HEK293 (cell line): ENCODE measurements at regions not wholly inside any gene's neighbourhood (a gene's known extent, or its start where the extent isn't known, plus 50 kb on each side); places are given as distances from the start of the nearest gene placed in this dataset.

Experiments
- CTCF ChIA-PET: fragments of 350-600 bp; formaldehyde crosslinking; extraction: SDS; loops from one replicate; lab custom pipeline; 2021; ENCODE audit warnings: antibody characterized with exemption; lab: Yijun Ruan, JAX
- POLR2A ChIA-PET: fragments of 300-600 bp; formaldehyde crosslinking; extraction: SDS; loops from one replicate; lab custom pipeline; 2020; ENCODE audit warnings: antibody characterized with exemption, inconsistent platforms; lab: Yijun Ruan, JAX
- H3K27ac ChIP-seq: fragments of 200-500 bp; sonication (Bioruptor generic); 2 replicates; pipeline ENCODE4 v1.5.1; 2014; ENCODE audit warnings: low read depth, low read length, control low read depth, inconsistent platforms; ENCODE audit errors: extremely low read depth
- H3K36me3 ChIP-seq, 2 experiments: fragments of 200-500 bp in 1 of 2; sonication (Bioruptor generic) in 1 of 2; 1 replicate in 1 of 2; 2 replicates in 1 of 2; pipeline ENCODE4 v1.5.1; 2014 to 2017; ENCODE audit warnings: inconsistent platforms in 2 of 2, low read length in 2 of 2; ENCODE audit not compliant: control insufficient read depth in 2 of 2, insufficient read depth in 1 of 2
- H3K4me1 ChIP-seq: fragments of 200-500 bp; sonication (Bioruptor generic); 2 replicates; pipeline ENCODE4 v1.5.1; 2014; ENCODE audit warnings: mild to moderate bottlenecking, low read length, inconsistent platforms; ENCODE audit not compliant: control insufficient read depth, insufficient read depth
- H3K4me3 ChIP-seq: 2 replicates; pipeline ENCODE4 v1.5.1; 2011; ENCODE audit warnings: low read depth, mild to moderate bottlenecking, control low read depth, low read length, moderate library complexity
- H3K9me3 ChIP-seq: fragments of 200-500 bp; sonication (Bioruptor generic); 2 replicates; pipeline ENCODE4 v1.5.1; 2014; ENCODE audit warnings: low read depth, low read length, inconsistent platforms; ENCODE audit not compliant: control insufficient read depth, insufficient read depth
- BCL6B ChIP-seq: fragments of 450-650 bp; formaldehyde crosslinking; IDR thresholded peaks from 2 replicates; pipeline ENCODE4 v1.5.1; 2017; ENCODE audit warnings: missing biosample characterization, missing genetic modification characterization
- GLI2 ChIP-seq: fragments of 450-650 bp; formaldehyde crosslinking; IDR thresholded peaks from 2 replicates; pipeline ENCODE4; 2017; ENCODE audit warnings: missing biosample characterization, missing genetic modification characterization, low read depth, borderline replicate concordance
- RBAK ChIP-seq: fragments of 450-650 bp; formaldehyde crosslinking; IDR thresholded peaks from 2 replicates; pipeline ENCODE4 v1.5.1; 2016; ENCODE audit warnings: missing biosample characterization, missing genetic modification characterization
- SP7 ChIP-seq: fragments of 450-650 bp; formaldehyde crosslinking; IDR thresholded peaks from 2 replicates; pipeline ENCODE4 v1.5.1; 2016; ENCODE audit warnings: missing biosample characterization, missing genetic modification characterization
- TRIM28 ChIP-seq: IDR thresholded peaks from 2 replicates; pipeline ENCODE4 v1.6.1; 2011; ENCODE audit warnings: low read length, control low read depth, borderline replicate concordance
- ZNF157 ChIP-seq: fragments of 450-650 bp; formaldehyde crosslinking; IDR thresholded peaks from 2 replicates; pipeline ENCODE4 v1.5.1; 2016; ENCODE audit warnings: missing biosample characterization, missing genetic modification characterization
- ZNF221 ChIP-seq: fragments of 450-650 bp; formaldehyde crosslinking; IDR thresholded peaks from 2 replicates; pipeline ENCODE4 v1.5.1; 2017; ENCODE audit warnings: missing biosample characterization, missing genetic modification characterization, borderline replicate concordance
- ZNF223 ChIP-seq: fragments of 450-650 bp; formaldehyde crosslinking; IDR thresholded peaks from 2 replicates; pipeline ENCODE4 v1.5.1; 2016; ENCODE audit warnings: missing biosample characterization, missing genetic modification characterization
- ZNF26 ChIP-seq: fragments of 450-650 bp; formaldehyde crosslinking; IDR thresholded peaks from 2 replicates; pipeline ENCODE4 v1.5.1; 2016; ENCODE audit warnings: missing biosample characterization, missing genetic modification characterization
- ZNF266 ChIP-seq: fragments of 450-650 bp; formaldehyde crosslinking; IDR thresholded peaks from 2 replicates; pipeline ENCODE4 v1.5.1; 2016; ENCODE audit warnings: missing biosample characterization, missing genetic modification characterization, low read depth
- ZNF302 ChIP-seq: fragments of 450-650 bp; formaldehyde crosslinking; IDR thresholded peaks from 2 replicates; pipeline ENCODE4 v1.5.1; 2016; ENCODE audit warnings: missing biosample characterization, missing genetic modification characterization, low read depth
- ZNF324 ChIP-seq: fragments of 450-650 bp; formaldehyde crosslinking; IDR thresholded peaks from 2 replicates; pipeline ENCODE4 v1.5.1; 2016; ENCODE audit warnings: missing biosample characterization, missing genetic modification characterization
- ZNF518A ChIP-seq: fragments of 450-650 bp; formaldehyde crosslinking; conservative IDR thresholded peaks from 2 replicates; pipeline ENCODE4 v1.5.1; 2016; ENCODE audit warnings: low read depth, missing biosample characterization, missing genetic modification characterization
- ZNF555 ChIP-seq: fragments of 450-650 bp; formaldehyde crosslinking; conservative IDR thresholded peaks from 2 replicates; pipeline ENCODE4 v1.5.1; 2017; ENCODE audit warnings: missing biosample characterization, mild to moderate bottlenecking, missing genetic modification characterization, inconsistent platforms
- ZNF561 ChIP-seq: fragments of 450-650 bp; IDR thresholded peaks from 2 replicates; pipeline ENCODE4 v1.5.1; 2018; ENCODE audit warnings: missing biosample characterization, missing genetic modification characterization, borderline replicate concordance
- ZNF623 ChIP-seq: fragments of 450-650 bp; formaldehyde crosslinking; IDR thresholded peaks from 2 replicates; pipeline ENCODE4 v1.5.1; 2016; ENCODE audit warnings: missing biosample characterization, missing genetic modification characterization
- ZNF785 ChIP-seq: fragments of 450-650 bp; formaldehyde crosslinking; IDR thresholded peaks from 2 replicates; pipeline ENCODE4 v1.5.1; 2016; ENCODE audit warnings: missing biosample characterization, missing genetic modification characterization
- ZSCAN23 ChIP-seq: fragments of 450-650 bp; formaldehyde crosslinking; IDR thresholded peaks from 2 replicates; pipeline ENCODE4 v1.5.1; 2016; ENCODE audit warnings: missing biosample characterization, missing genetic modification characterization
- TF ChIP-seq, protein P1 (sequence below): fragments of 450-650 bp; formaldehyde crosslinking; IDR thresholded peaks from 2 replicates; pipeline ENCODE4 v1.5.1; 2016; ENCODE audit warnings: missing biosample characterization, missing genetic modification characterization
- TF ChIP-seq, protein P2 (sequence below): fragments of 450-650 bp; formaldehyde crosslinking; optimal IDR thresholded peaks from 2 replicates; pipeline ENCODE3; 2016; ENCODE audit warnings: missing biosample characterization, mild to moderate bottlenecking, missing genetic modification characterization

DNA sequence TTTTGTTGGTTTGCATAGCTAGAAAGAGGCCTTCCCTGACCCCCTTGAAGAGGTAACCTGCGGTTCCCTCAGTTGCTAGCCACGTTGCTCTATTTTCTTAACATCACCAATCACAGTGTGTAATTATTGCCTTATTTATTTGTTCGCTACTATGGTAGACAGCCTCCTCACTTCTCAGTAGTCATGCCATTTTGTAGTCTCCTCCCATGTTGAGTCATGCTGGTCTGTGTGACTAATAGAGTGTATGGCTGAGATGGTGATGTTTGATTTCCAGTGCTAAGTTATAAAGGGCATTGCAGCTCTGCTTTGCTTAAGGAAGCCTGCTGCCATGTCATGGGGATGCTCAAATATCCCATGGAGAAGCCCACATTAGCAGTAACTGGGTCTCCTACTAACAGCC, 236.6 kb upstream of the CHD6 start (continued):
- TF ChIP-seq ZNF518A (tag by site-specific recombination) (no peak), TRIM28 (no peak), ZNF221 (tag by site-specific recombination) (no peak), ZNF324 (no peak), RBAK (tag by site-specific recombination) (no peak), BCL6B (tag by site-specific recombination) (no peak), ZNF561 (tag by site-specific recombination) (no peak), ZNF623 (tag by site-specific recombination) (no peak), ZNF157 (tag by site-specific recombination) (no peak)
- TF ChIP-seq, all 188 proteins: peak for 0

DNA sequence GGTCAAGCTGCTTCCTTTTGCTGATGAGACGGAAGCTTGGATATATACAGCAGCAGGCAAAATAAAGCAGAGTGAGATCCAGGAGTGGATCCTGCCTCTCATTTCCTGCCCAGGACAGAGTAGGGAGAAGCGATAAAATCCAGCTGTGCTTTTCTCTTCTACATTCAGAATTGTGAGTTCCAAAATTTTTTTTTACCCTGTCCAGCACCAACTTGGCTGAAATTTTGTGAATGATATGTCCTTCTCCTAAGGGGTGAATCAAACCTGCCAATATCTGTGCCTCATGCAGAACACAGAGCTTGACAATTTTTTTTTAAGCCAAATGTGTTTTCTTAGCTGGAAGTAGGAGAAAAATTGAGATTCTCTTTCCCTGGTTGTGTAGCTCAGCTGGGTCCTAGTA, 235.6 kb upstream of the CHD6 start:
- H3K36me3 ChIP-seq = no peaks in the 10 kb centered on the region
- POLR2A ChIA-PET = interaction anchor here (1.2 kb wide), 1 partner anchor 18 kb away, joined by 3 read pairs; no protein-coding TSS in a partner anchor
- no peak overlapping the region for H3K27ac ChIP-seq
- H3K4me3 ChIP-seq = no peak overlapping the region
- H3K4me1 ChIP-seq = no peaks in the 10 kb centered on the region
- TF ChIP-seq SP7 (tag by site-specific recombination) = no peak
- no peak for TF ChIP-seq GLI2 (tag by site-specific recombination)
- H3K9me3 ChIP-seq = no peaks in the 10 kb centered on the region
- CTCF ChIA-PET = interaction anchor here (0.7 to 1.1 kb wide), 4 partner anchors 28 to 1555 kb away, joined by 3 to 4 read pairs (median 4); no protein-coding TSS in a partner anchor

- POLR2A ChIA-PET = interaction anchor here (0.7 kb wide), 1 partner anchor 874 kb away, joined by 3 read pairs; no protein-coding TSS in a partner anchor
- Histone ChIP-seq H3K4me1 (no peaks in the 10 kb centered on the region), H3K36me3 (no peaks in the 10 kb centered on the region), H3K27ac (no peak overlapping the region), H3K9me3 (no peaks in the 10 kb centered on the region), H3K4me3 (no peak overlapping the region)
- CTCF ChIA-PET = interaction anchor here (2.3 kb wide), 1 partner anchor 110 kb away, joined by 8 read pairs; no protein-coding TSS in a partner anchor
- TF ChIP-seq ZSCAN23 (no peak), ZNF266 (tag by site-specific recombination) (no peak), ZNF555 (tag by site-specific recombination) (no peak), ZNF26 (tag by site-specific recombination) (no peak), ZNF785 (no peak), ZNF223 (tag by site-specific recombination) (no peak), ZNF302 (tag by site-specific recombination) (no peak)
- TF ChIP-seq, protein P1, sequence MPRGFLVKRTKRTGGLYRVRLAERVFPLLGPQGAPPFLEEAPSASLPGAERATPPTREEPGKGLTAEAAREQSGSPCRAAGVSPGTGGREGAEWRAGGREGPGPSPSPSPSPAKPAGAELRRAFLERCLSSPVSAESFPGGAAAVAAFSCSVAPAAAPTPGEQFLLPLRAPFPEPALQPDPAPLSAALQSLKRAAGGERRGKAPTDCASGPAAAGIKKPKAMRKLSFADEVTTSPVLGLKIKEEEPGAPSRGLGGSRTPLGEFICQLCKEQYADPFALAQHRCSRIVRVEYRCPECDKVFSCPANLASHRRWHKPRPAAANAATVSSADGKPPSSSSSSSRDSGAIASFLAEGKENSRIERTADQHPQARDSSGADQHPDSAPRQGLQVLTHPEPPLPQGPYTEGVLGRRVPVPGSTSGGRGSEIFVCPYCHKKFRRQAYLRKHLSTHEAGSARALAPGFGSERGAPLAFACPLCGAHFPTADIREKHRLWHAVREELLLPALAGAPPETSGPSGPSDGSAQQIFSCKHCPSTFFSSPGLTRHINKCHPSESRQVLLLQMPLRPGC = no peak
- TF ChIP-seq, protein P2, sequence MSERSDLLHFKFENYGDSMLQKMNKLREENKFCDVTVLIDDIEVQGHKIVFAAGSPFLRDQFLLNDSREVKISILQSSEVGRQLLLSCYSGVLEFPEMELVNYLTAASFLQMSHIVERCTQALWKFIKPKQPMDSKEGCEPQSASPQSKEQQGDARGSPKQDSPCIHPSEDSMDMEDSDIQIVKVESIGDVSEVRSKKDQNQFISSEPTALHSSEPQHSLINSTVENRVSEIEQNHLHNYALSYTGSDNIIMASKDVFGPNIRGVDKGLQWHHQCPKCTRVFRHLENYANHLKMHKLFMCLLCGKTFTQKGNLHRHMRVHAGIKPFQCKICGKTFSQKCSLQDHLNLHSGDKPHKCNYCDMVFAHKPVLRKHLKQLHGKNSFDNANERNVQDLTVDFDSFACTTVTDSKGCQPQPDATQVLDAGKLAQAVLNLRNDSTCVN (tag by site-specific recombination) = no peak
Observed at GRCh38 chr20:41848180-41848579, 230.0 kb upstream of the CHD6 start.
